ENCODE measurements at regions not wholly inside any gene's neighbourhood (a gene's known extent, or its start where the extent isn't known, plus 50 kb on each side); places are given as distances from the start of the nearest gene placed in this dataset.
"Not testable (repeated sequence)": the region's sequence is repeated elsewhere in the genome, so short reads cannot be mapped to it uniquely, and the experiment has no call there.

- FAIRE-seq (no peak), DNase-seq (ENCODE audit: low read depth) (no peak)
- Histone ChIP-seq H3K27me3 (ENCODE audit: control insufficient read depth, insufficient read depth, low read length) (peaks cover 2% of the 10 kb centered on the region), H3K4me3 (ENCODE audit: low read depth, low read length) (no peak overlapping the region), H3K36me3 (ENCODE audit: control insufficient read depth, insufficient read depth, low read length) (no peaks in the 10 kb centered on the region)
- TF ChIP-seq CTCF (IDR thresholded peaks at IDR 0.05; ENCODE audit: insufficient read depth, low read length, severe bottlenecking): no peak
These were observed 100.8 kb upstream of the LYZL2 start for GRCh38 chr10:30730306-30730705.

GRCh38 chr10:30728766-30729165 lies 99.2 kb upstream of the LYZL2 start:
- no peak for FAIRE-seq
- no peak for TF ChIP-seq CTCF (IDR thresholded peaks at IDR 0.05; ENCODE audit: insufficient read depth, low read length, severe bottlenecking)
- H3K36me3 ChIP-seq (ENCODE audit: control insufficient read depth, insufficient read depth, low read length): no peaks in the 10 kb centered on the region
- H3K27me3 ChIP-seq (ENCODE audit: control insufficient read depth, insufficient read depth, low read length): peaks cover 2% of the 10 kb centered on the region
- no peak for DNase-seq (ENCODE audit: low read depth)
- H3K4me3 ChIP-seq (ENCODE audit: low read depth, low read length): no peak overlapping the region

- H3K36me3 ChIP-seq (ENCODE audit: control insufficient read depth, insufficient read depth, low read length): no peaks in the 10 kb centered on the region
- FAIRE-seq: no peak
- no peak for DNase-seq (ENCODE audit: low read depth)
- TF ChIP-seq CTCF (IDR thresholded peaks at IDR 0.05; ENCODE audit: insufficient read depth, low read length, severe bottlenecking): no peak
- peaks cover 2% of the 10 kb centered on the region for H3K27me3 ChIP-seq (ENCODE audit: control insufficient read depth, insufficient read depth, low read length)
- no peak overlapping the region for H3K4me3 ChIP-seq (ENCODE audit: low read depth, low read length)
These were observed 98.6 kb upstream of the LYZL2 start for GRCh38 chr10:30728127-30728526.

- peaks cover 2% of the 10 kb centered on the region for H3K27me3 ChIP-seq (ENCODE audit: control insufficient read depth, insufficient read depth, low read length)
- no peak overlapping the region for H3K4me3 ChIP-seq (ENCODE audit: low read depth, low read length)
- no peak for TF ChIP-seq CTCF (IDR thresholded peaks at IDR 0.05; ENCODE audit: insufficient read depth, low read length, severe bottlenecking)
- DNase-seq (ENCODE audit: low read depth) (no peak), FAIRE-seq (no peak)
- no peaks in the 10 kb centered on the region for H3K36me3 ChIP-seq (ENCODE audit: control insufficient read depth, insufficient read depth, low read length)
These were observed 98.0 kb upstream of the LYZL2 start for GRCh38 chr10:30727524-30727923.

- DNase-seq (ENCODE audit: low read depth) (peak; percentile 38), FAIRE-seq (peak; percentile 52)
These were observed 97.3 kb upstream of the LYZL2 start for GRCh38 chr10:30726783-30727414.

More at GRCh38 chr10:30726783-30727414, 97.3 kb upstream of the LYZL2 start:
- H3K27me3 ChIP-seq (ENCODE audit: control insufficient read depth, insufficient read depth, low read length); H3K4me3 ChIP-seq (ENCODE audit: low read depth, low read length); H3K36me3 ChIP-seq (ENCODE audit: control insufficient read depth, insufficient read depth, low read length): not testable (repeated sequence)
- TF ChIP-seq CTCF (IDR thresholded peaks at IDR 0.05; ENCODE audit: insufficient read depth, low read length, severe bottlenecking): peak; percentile 76
